GM21360 (cell line): ENCODE measurements at regions not wholly inside any gene's neighbourhood (a gene's known extent, or its start where the extent isn't known, plus 50 kb on each side); places are given as distances from the start of the nearest gene placed in this dataset.

Experiments used
- ATAC-seq: cut with Tn5 transposase; IDR thresholded peaks from one replicate; pipeline ENCODE4 v1.9.1; 2021; ENCODE audit warnings: mild to moderate bottlenecking, moderate library complexity; ENCODE audit not compliant: unreplicated experiment

DNA sequence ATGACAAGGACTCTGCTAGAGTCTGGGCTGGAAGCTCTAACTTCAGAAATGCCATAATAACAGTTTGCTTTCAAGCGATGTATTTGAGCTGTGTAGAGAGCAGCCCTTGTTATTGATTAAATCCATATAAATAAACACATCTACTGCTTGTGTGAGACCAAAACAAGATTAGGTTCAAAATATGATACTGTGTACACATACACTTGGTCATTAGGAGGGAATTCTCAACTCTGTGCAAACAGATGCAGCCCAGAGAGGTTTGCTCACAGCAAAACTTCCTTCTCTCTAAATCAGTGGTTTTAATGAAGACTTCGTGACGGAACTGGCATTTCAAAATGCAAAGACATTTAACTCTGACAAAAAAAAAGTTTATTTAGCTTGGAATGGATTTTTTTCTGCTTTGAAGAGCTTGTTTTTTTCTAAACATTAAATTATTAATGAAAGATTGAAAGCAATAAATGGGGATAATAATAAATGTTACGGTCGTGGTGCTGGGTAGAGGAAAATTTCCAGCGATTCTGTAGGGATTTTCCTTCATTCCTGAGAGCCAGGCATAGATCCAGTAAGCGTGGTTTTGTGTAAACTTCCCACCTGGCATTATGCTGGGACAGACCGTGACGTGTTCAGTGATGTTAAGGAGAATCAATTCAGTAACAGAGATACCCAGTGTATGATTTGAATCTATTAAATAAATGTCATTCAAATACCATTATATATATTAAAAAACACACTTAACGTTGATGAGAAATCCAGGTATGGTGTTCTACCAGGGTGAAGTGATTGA is 213.7 kb downstream of the TEX29 start:
- no peak for ATAC-seq

DNA sequence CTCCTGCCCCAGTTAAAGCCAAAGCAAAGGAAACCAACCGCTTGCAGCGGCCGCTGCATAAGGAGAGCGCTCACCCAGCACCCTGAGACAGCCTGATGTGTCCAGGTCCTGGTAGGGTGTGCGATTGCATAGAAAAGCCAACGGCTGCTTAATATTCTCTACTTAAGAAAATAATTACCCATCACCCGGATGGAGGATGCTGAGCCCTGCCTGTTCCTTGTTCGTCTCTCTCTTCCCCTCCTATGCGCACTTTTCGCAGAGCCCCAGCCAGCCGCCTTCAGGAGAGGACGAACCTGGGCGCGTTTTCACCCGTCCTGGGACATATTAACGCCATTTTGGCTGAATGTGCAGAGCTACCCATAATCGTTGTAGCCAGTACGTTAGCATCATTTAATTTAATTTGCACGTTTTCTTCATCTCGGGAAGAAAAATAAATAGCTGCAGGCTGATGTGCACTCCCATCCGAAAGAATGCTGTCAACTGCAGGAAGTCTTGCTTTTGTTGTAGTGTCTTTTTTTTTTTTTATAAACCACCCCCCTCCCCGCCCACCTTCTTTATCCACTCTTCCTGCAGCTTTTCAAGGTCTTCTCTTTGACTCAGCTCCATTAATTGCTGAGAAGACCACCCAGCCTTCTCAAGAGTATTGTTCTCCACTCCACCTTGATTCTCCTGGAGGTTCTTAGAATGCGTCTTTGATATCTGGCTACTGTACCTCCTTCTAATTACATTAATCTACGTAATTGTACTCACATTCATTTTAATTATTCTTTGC is 214.5 kb downstream of the TEX29 start:
- ATAC-seq, result no peak

DNA sequence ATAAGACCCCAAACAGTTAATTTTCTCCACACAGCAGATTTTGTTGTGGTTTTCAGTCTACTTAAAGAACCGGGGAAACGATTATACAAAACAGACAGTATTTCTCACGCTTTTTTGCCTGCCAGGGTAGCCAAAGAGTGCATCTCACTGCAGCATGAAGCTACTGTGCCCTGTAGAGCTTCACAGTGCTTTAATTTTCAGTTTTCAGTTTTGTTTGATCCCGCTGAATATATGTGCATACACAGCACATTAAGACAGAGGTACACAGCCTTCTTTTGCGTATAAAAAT is 215.0 kb downstream of the TEX29 start:
- ATAC-seq, result no peak

DNA sequence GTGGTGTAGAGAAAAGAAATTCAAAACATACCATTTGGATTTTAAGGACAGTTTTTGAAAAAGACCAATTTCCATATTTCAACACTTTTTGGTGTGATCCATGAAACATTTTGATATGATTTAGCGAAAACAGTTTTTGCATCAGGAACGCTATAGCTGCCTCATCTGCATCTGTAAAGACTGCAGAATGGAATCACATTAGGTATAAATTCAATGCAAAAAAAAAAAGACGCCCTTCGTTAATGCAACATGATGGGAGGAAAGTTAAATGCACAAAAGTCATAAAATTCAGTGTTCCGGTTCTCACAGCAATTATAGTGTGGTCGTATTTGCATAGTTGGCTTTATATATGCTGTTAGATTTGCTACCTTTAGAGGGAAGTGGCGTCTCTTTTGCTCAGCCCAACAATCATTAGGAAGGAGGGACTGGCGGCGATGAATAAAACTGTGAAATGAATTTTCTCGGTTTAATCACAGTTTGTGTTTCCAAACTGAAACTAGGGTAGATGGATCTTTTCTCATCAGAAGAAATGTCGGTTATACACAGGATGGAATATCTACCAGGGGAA is 215.7 kb downstream of the TEX29 start:
- no peak for ATAC-seq

DNA sequence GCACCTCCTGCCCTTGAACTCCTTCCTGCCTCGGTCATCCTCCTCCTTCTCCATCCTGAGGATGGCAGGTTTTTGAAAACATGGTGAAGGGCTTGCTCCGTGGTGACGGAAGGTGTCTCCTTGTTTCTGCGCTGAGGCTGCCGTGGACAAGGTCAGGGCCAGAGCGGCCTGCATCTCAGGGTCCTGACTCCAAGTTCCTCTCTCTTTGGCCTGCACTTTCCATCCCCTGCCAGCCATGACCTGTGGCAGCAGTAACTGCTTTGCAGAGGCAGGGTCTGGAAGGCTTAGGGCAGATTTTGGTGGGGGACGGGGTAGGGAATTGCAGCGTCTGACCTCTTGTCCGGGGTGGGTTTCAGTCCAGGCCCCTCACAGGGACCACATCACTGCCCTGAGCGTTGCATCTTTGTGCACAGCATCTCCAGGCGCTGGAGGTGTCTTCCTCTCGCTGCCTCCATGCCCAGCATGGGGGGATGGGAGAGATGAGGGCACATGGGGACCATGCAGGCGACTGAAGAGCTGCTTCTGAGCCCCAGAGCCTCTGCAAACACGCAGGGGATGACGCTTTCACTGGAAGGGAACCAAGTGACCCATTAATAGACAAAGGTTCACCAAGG is 216.8 kb downstream of the TEX29 start:
- ATAC-seq, result no peak

DNA sequence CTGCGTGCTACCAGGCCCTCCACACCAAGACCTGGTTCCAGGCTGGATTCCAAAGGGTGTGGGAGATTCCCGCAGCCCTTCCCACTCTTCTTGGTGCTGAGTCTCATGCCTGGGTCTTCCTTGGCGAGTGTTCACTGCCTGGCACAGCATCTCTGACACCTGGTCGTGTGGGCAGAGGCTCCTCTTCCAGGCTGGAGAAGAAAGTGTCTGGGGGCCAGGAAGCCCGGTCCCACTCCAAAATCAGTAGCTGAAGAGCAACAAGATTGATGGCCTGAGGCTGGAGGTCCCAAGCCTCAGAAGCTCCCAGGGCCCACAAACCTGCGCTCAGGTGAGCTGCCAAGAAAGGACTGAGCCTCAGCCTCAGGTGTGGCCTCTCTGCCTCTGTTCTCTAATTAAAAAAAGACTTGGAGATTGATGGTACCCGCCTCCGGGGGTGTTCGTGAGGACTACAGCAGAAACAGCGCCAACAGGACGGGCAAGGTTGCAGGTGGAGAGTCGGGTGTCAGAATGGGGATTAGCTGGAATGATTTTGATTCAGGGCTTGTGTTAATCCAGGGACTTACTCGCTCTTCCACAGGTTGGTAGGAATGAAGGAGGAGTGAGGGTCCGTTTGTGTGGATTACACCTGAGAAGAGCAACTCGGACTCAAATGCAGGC is 217.5 kb downstream of the TEX29 start:
- no peak for ATAC-seq

DNA sequence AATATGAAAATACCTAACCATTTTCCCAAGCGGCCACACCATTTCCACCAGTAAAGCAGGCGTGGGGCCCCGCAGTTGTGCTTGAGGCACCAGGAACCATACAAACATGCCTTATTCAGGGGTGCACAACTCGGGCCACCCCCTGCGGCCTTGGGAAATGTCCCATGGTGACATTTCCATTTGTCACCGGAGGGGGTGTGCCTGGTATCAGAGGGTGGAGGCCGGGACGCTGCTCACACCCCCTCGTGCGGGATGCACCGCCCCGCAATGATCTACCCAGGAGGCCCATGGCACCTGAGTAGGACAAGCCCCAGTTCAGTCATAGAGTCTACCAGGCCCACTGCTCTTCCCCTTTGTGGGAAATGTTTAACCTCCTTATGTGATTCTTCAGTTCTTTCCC is 218.8 kb downstream of the TEX29 start:
- no peak for ATAC-seq

DNA sequence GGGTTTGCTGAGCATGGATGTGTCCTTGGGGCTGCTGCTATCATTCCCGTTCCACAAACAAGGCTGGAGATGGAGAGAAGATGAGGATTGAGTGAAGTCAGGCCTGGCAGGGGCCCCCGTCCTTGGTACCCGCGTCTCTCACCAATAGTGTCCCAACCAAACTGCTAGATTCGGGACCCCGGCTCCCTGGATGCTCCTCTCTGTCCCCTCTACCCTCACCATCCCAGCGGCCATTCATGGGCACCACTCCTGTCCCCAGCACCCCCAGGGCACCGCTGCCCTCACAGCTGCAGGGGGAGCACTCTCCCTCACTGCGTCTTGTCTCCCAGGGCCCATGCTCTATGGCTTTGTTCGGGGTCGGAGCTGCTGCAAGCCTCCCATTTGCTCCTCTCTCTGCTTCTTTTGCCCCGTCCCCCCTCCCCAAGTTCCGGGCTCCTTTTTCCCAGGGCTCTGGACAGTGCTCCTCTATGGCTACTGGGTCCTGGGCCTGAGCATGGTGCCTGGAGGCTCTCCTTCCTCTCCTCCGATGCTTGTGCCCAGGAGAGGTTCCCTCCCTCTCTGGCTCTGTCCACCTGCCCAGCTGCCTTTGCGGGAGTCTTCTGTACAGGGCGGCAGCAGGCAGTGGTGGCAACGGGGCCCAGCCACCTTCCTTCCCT is 219.5 kb downstream of the TEX29 start:
- ATAC-seq, result no peak

DNA sequence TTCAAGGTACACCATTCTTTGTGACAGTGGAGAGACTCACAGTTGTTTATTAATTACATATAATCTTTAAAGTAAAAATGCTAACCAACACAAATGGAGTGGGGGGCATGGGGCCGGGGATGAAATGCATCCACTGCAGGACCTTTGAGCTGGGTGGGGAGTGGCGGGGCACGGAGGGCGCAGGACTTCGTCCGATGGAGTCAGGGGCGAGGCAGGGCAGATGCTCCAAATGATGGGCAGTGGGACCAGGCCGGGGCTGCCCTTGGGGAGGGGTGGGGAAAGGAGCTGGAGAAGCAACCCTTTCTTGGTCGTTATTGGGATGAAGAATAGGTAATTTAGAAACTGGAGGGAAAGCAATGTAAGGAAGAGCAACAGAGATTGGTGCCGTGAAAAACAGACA is 220.0 kb downstream of the TEX29 start:
- no peak for ATAC-seq

DNA sequence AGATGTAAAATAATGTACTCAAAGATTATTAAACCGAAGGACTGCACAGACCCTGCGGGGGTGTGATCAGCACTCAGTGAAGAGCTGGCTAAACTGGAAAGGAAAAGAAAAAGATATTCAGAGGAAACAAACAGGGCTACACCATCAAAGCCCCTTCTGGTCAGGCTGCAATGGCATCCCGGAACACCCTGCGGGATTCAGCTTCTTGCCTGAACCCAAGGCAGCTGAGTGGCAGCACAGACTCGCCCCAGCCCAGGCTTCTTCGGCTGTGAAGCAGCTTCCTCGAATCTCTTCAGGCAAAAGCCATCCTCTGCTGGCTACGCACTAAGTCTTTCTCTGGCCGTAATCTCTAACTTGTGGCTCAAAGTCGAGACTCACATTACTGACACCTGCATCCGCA is 220.9 kb downstream of the TEX29 start:
- ATAC-seq, result no peak

DNA sequence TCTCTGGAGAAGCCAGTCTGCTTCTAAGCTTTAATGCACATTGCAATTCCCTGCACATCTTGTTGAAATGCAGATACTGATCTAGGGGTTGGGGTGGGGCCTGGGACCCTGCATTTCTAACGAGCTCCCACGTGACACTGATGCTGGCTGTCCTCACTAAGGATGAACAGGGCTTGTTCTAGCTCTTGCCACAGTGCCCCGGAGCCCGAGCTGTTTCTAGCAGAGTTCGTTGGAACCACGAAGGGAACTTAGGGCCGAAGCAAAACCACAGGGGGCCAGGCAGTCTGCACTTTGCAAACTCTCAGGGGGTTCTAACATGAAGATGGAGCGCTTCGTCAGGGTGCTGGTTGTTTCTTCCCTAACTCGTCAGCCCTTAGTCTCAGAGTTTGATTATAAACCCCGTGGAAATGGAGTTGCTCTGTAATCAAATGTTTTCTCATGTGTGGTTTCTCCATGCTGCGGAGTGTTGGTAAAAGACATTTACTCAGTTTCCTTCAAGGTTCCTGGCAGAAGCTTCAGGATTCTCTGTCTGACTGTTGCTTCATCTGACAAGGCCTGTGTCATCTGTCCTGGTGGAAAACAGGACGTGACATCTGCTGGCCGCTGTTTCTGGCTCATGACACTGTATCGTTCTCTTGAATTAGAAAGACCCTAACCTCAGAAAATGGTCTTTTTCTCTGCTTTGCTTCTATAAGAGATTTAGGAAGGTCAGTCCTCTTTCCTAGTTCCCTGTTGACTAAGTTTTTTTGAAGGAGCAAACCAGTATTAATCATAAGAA is 221.5 kb downstream of the TEX29 start:
- ATAC-seq, result no peak

DNA sequence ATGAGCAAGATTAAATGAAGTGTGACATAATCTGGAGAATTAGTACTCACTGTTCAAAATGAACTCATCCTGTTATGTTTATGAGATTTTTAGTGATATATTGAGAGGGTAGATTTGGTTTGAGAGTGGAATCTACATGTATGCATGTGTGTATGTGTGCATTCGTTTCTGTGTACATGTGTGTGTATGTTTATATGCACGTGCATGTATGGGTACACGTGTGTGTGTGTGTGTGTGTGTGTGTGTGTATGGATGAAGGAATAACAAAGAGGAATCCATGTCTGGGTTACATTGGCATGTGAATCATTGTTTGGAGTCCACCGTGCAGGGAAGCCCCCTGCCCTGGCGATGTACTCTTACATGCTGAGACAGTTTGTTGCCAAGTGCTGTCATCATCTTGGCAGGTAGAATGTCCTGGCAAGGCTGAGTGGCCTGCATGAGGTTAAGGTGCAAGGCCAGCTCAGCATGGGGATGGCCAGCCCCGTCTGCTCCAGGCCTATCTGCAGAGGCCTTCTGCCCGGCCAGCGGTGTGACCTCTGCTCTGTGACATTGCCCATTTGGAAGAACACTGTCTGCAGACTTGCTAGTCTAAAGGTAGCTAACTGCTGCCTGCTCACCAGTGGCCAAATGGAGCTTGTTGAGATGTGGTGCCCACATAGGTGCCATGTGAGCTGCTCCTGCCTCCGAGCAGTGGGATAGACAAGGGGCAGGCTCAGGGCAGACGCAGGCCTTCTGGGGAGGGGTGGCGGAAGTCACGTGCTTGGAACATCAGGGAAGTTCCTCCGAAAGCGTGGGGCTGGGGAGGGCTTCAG is 222.3 kb downstream of the TEX29 start:
- ATAC-seq, result no peak

DNA sequence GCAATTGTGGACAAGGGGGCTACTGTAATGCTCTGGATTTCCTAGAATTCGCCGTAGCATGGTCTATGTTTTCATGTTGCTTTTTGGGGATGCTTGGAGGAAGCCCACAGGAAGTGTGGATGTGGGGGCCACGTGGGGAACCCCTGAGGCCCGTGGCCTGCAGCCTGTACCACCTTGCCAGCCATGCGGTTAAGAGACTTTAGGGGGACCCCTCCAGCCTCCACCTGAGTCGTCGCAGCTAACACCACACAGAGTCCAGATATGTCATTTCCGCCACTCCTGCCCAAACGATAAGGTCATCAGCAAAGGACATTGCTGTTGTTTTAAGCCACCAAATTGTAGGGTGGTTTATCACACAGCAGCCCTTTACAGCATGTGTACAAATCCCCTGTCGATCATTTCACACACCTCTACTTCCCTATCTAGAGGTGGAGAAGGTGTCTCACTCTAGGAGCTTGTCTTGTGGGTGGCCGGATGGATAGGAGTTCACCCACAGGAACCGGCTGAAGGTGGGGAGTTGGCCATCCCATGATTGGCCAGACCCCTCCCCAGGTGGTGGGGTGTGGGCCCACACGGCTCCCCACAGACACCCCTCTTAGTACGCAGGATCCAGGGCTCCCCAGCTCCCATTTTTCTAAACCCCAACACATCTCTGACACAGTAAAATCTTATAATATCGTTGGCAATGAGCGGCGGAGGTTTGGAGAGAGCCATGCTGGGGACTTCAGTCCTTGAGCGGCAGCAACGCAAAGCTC is 226.7 kb downstream of the TEX29 start:
- ATAC-seq, result no peak

DNA sequence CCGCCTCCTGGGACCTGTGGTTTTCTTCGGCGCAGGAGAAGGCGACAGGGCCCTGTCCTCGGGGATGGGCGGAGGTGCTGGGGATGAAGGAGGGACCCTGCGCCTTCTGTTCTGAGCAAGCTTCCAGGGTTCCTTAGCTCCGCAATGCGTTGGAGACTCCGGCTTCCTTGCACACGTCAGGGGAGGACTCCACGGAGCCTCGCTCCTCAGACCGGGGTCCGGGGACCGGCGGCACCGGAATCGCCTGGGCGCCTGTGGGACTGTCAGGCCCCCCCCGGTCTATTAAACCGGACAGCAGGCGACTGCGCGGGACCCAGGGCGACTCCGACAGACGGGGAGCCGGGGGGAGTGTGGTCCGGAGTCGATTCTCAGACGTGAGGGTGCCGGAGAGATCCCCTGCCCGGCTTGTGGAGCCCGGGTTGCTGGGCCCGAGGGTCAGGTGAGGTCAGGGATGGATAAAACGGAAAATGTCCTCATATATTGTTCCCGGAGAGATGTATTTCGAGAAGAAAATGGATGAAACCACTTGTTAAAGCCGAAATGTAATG is 227.4 kb downstream of the TEX29 start:
- no peak for ATAC-seq

DNA sequence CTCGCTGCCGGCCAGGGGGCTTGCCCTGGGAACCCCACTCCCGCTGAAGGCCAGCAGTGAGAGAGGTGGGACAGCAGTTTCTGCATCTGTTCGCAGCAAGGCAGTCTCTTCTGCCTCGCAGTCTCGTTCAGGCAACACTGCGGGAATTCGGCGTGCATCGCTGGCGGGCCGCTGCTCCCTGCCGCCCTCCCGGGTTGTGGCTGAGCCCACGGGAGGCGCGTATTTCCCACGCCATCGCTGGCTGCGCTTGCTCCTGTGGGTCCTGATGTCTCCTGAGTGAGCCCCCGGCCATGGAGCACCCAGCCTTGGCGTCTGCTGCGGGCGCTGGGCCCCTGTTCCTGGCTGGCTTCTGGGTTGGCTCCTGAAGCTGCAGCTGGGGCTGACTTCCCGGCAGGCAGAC is 227.9 kb downstream of the TEX29 start:
- no peak for ATAC-seq

DNA sequence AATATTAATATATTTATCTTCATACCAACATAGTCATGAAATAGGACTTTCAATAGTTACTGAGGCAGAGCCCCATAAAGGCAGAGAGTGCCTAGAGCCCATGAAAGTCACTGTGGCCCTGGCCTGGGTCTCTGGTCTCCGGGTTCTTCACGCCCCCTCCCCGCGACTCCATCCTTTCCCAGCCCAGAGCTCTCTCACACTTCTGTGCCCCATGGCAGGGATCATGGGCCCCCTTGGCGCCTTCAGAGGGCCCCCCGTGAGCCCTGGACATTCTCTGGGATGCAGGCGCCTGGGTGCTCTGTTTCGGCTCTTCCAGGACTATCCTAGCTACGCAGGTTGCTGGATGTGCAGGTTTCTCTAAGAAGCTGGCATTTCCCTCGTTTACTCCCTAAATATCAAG is 228.4 kb downstream of the TEX29 start:
- ATAC-seq, result no peak

DNA sequence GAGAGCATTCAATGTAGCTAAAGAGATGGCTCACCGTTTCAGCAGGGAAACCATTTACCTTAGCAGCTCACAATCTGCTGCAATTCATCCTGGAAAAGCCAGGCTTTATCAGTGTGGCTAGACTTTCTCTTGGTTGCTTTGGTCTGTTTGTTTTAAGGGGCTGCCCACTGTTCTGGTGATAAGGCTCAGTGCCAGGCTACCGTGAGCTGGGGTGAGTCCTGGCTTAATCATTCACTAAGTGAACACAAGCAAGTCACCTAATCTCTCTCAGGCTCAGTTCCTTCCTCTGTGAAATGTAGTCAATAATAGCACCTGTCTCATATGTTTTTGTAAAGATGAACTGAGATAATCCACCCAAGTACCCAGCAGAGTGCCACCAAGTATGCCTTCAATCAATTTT is 229.0 kb downstream of the TEX29 start:
- no peak for ATAC-seq

DNA sequence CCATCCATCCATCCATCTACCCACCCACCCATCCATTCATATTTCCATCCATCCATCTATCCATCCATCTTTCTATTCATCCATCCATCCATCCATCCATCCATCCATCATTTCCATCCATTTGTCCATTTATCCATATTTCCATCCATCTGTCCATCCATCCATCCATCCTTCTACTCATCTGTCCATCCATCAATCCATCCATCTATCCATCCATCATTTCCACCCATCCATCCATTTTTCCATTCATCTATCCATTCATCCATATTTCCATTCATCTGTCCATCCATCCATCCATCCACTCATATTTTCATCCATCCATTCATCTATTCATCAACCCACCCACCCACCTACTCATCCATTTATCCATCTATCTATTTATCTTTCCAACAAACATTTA is 229.6 kb downstream of the TEX29 start:
- no peak for ATAC-seq
